B cell (primary cell): ENCODE measurements at regions not wholly inside any gene's neighbourhood (a gene's known extent, or its start where the extent isn't known, plus 50 kb on each side); places are given as distances from the start of the nearest gene placed in this dataset.

Experiments
- EZH2 ChIP-seq: IDR thresholded peaks from 2 replicates; pipeline ENCODE4 v1.6.1; 2012; ENCODE audit warnings: borderline replicate concordance, low read depth, mild to moderate bottlenecking, moderate library complexity, low read length; ENCODE audit not compliant: insufficient read depth, poor library complexity, severe bottlenecking
- TF ChIP-seq, protein P1 (sequence below): fragments of 200-600 bp; IDR thresholded peaks from one replicate; pipeline ENCODE4 v1.8.0; 2022; ENCODE audit warnings: antibody characterized with exemption, mild to moderate bottlenecking

DNA sequence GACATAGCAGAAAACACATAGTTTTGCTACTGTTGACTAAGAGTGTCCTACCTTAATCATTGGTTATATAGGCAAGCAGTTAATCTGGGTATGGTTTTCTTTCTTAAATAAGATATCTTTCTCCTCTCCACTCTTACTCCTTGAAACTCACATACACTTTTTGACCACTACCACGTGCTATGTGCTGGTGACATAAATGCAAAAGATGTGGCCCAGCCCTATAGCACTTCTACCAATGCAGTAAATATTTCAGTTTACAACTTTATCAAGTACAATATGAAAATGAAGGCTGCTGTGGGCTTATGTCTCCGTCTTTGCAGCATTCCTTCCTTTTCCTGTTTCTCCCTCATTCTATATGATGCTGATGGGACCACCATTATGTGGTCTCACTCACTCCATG is 410.2 kb upstream of the CFAP20DC start:
- TF ChIP-seq, protein P1, sequence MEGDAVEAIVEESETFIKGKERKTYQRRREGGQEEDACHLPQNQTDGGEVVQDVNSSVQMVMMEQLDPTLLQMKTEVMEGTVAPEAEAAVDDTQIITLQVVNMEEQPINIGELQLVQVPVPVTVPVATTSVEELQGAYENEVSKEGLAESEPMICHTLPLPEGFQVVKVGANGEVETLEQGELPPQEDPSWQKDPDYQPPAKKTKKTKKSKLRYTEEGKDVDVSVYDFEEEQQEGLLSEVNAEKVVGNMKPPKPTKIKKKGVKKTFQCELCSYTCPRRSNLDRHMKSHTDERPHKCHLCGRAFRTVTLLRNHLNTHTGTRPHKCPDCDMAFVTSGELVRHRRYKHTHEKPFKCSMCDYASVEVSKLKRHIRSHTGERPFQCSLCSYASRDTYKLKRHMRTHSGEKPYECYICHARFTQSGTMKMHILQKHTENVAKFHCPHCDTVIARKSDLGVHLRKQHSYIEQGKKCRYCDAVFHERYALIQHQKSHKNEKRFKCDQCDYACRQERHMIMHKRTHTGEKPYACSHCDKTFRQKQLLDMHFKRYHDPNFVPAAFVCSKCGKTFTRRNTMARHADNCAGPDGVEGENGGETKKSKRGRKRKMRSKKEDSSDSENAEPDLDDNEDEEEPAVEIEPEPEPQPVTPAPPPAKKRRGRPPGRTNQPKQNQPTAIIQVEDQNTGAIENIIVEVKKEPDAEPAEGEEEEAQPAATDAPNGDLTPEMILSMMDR = no peak
- TF ChIP-seq EZH2 = no peak
